ENCODE measurements at regions not wholly inside any gene's neighbourhood (a gene's known extent, or its start where the extent isn't known, plus 50 kb on each side); places are given as distances from the start of the nearest gene placed in this dataset.

- H3K27ac Mint-ChIP-seq = no peak overlapping the region
- H3K36me3 Mint-ChIP-seq (ENCODE audit: low read depth) = peaks cover 8% of the 10 kb centered on the region; the same call in 1 of the 2 replicates
- peaks cover 72% of the 10 kb centered on the region for H3K4me1 Mint-ChIP-seq (ENCODE audit: low read depth)
- no peaks in the 10 kb centered on the region for H3K9me3 Mint-ChIP-seq
- TF ChIP-seq CTCF (IDR thresholded peaks at IDR 0.05) = no peak
- H3K27me3 Mint-ChIP-seq (ENCODE audit: insufficient read depth) = no peaks in the 10 kb centered on the region; the same call in 1 of the 2 replicates
- no peak for DNase-seq
- H3K4me3 Mint-ChIP-seq = no peak overlapping the region
Measured at GRCh38 chr7:22658031-22658430, 69.0 kb upstream of the IL6 start.

DNA sequence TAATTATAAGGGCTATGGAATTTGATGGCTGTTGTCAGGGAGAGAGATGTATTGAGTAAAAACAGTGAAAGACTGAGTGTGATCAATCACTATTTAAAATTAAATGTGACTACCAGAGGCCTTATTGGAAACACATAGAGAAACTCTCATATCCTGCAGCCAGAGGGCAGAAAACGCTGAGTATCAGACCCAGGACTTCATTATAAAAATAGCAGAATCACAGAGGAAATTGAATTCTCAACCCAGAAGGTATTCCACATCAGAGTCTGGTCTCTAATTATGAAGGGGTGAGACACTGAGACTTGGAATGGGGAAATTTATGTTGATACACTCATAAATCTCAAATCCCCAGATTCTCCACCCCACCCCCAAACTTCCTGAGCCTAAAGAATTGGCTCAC lies 69.5 kb upstream of the IL6 start:
- peak; percentile 53; the same call in 1 of the 2 replicates for TF ChIP-seq CTCF (IDR thresholded peaks at IDR 0.05)
- no peak for DNase-seq
- H3K4me3 Mint-ChIP-seq = no peak overlapping the region
- H3K4me1 Mint-ChIP-seq (ENCODE audit: low read depth) = peaks cover 72% of the 10 kb centered on the region
- no peaks in the 10 kb centered on the region for H3K9me3 Mint-ChIP-seq
- H3K36me3 Mint-ChIP-seq (ENCODE audit: low read depth) = peaks cover 8% of the 10 kb centered on the region; the same call in 1 of the 2 replicates
- no peak overlapping the region for H3K27ac Mint-ChIP-seq
- no peaks in the 10 kb centered on the region; the same call in 1 of the 2 replicates for H3K27me3 Mint-ChIP-seq (ENCODE audit: insufficient read depth)

GRCh38 chr7:22655781-22656180 lies 71.2 kb upstream of the IL6 start:
- peaks cover 72% of the 10 kb centered on the region for H3K4me1 Mint-ChIP-seq (ENCODE audit: low read depth)
- H3K9me3 Mint-ChIP-seq = no peaks in the 10 kb centered on the region
- H3K36me3 Mint-ChIP-seq (ENCODE audit: low read depth) = peaks cover 8% of the 10 kb centered on the region; the same call in 1 of the 2 replicates
- H3K27ac Mint-ChIP-seq = no peak overlapping the region
- no peaks in the 10 kb centered on the region; the same call in 1 of the 2 replicates for H3K27me3 Mint-ChIP-seq (ENCODE audit: insufficient read depth)
- no peak for TF ChIP-seq CTCF (IDR thresholded peaks at IDR 0.05)
- no peak overlapping the region for H3K4me3 Mint-ChIP-seq
- DNase-seq = no peak

- no peak overlapping the region for H3K4me3 Mint-ChIP-seq
Measured at GRCh38 chr7:22654831-22655230, 72.2 kb upstream of the IL6 start.

DNA sequence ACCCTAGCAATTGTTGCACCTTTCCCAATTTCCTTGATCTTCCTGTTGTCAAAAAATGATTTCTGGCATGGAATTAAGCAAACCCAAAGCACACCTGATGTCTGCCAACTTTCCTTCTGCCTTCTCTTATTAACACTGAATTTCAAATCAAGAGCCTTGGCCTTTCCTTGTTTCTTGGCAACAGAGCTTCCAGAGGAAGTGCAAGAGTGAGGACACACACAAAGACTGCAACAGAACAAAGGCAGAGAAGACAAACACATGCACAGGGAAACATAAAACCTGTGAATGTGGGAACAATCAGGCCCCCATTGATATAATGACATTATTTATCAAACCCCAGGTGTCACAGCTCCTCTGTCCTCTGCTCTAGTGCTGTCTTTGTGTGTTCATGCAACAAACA lies 73.0 kb upstream of the IL6 start:
- Mint-ChIP-seq H3K27me3 (ENCODE audit: insufficient read depth) (no peaks in the 10 kb centered on the region; the same call in 1 of the 2 replicates), H3K9me3 (no peaks in the 10 kb centered on the region), H3K4me3 (no peak overlapping the region), H3K27ac (no peak overlapping the region; the same call in 1 of the 2 replicates), H3K36me3 (ENCODE audit: low read depth) (peaks cover 19% of the 10 kb centered on the region), H3K4me1 (ENCODE audit: low read depth) (peaks cover 74% of the 10 kb centered on the region)
- no peak for TF ChIP-seq CTCF (IDR thresholded peaks at IDR 0.05)
- DNase-seq = no peak

More at GRCh38 chr7:22654831-22655230, 72.2 kb upstream of the IL6 start:
- H3K27ac Mint-ChIP-seq = peak overlapping the region; percentile 44
- H3K27me3 Mint-ChIP-seq (ENCODE audit: insufficient read depth) = no peaks in the 10 kb centered on the region; the same call in 1 of the 2 replicates
- H3K36me3 Mint-ChIP-seq (ENCODE audit: low read depth) = peaks cover 17% of the 10 kb centered on the region
- no peaks in the 10 kb centered on the region for H3K9me3 Mint-ChIP-seq
- no peak for DNase-seq
- TF ChIP-seq CTCF (IDR thresholded peaks at IDR 0.05) = no peak
- H3K4me1 Mint-ChIP-seq (ENCODE audit: low read depth) = peaks cover 72% of the 10 kb centered on the region

All from HFFc6 (cell line).